HUES6 (cell line): ENCODE measurements at regions not wholly inside any gene's neighbourhood (a gene's known extent, or its start where the extent isn't known, plus 50 kb on each side); places are given as distances from the start of the nearest gene placed in this dataset.
"Not testable (repeated sequence)": the region's sequence is repeated elsewhere in the genome, so short reads cannot be mapped to it uniquely, and the experiment has no call there.

Source experiments
- H3K27ac ChIP-seq: 2 replicates; pipeline ENCODE4 v1.7.0; 2013; ENCODE audit warnings: low read depth, mild to moderate bottlenecking, low read length, inconsistent platforms
- H3K27me3 ChIP-seq: 2 replicates; pipeline ENCODE4 v1.6.1; 2013; ENCODE audit warnings: low read length; ENCODE audit not compliant: control insufficient read depth, insufficient read depth
- H3K36me3 ChIP-seq: 2 replicates; pipeline ENCODE4 v1.6.1; 2013; ENCODE audit warnings: low read length; ENCODE audit not compliant: control insufficient read depth, insufficient read depth
- H3K4me1 ChIP-seq: 2 replicates; pipeline ENCODE4 v1.6.1; 2013; ENCODE audit warnings: low read length; ENCODE audit not compliant: control insufficient read depth, insufficient read depth
- H3K4me3 ChIP-seq: 2 replicates; pipeline ENCODE4 v1.5.1; 2013; ENCODE audit warnings: low read depth, low read length
- H3K9ac ChIP-seq: one replicate; pipeline ENCODE4 v1.6.1; 2013; ENCODE audit warnings: mild to moderate bottlenecking, low read length
- H3K9me3 ChIP-seq: 2 replicates; pipeline ENCODE4 v1.6.1; 2013; ENCODE audit warnings: low read depth, low read length; ENCODE audit not compliant: control insufficient read depth, insufficient read depth

DNA sequence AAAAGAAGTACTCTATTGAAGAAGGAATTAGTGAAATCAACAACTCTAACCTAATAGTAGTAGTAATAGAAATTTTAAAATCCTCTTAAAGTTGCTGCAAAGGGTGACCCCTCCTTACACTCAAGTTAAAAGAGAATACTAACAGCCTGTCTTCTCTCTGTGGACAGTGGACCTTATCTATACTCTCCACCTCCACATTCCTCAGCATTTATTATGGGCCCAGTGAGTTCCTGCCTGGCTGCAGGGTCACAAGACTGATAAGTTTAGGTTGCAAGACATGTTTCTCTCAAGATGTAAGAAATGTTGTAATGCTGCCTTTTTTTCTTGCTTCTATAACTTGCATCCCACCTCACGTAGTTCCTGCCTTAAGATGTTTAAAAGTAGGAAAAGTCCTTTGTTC lies 880.6 kb downstream of the PDCD6IP start:
- H3K4me1 ChIP-seq, H3K4me3 ChIP-seq, H3K27me3 ChIP-seq, H3K36me3 ChIP-seq: not testable (repeated sequence)
- peak overlapping the region; percentile 28; the same call in 1 of the 2 replicates for H3K27ac ChIP-seq
- peaks cover 30% of the 10 kb centered on the region for H3K9me3 ChIP-seq
- H3K9ac ChIP-seq: peak overlapping the region; percentile 46

- Histone ChIP-seq H3K27me3 (no peaks in the 10 kb centered on the region), H3K9ac (no peak overlapping the region), H3K36me3 (no peaks in the 10 kb centered on the region)
Observed at GRCh38 chr3:34683851-34684250, 885.4 kb downstream of the PDCD6IP start.

DNA sequence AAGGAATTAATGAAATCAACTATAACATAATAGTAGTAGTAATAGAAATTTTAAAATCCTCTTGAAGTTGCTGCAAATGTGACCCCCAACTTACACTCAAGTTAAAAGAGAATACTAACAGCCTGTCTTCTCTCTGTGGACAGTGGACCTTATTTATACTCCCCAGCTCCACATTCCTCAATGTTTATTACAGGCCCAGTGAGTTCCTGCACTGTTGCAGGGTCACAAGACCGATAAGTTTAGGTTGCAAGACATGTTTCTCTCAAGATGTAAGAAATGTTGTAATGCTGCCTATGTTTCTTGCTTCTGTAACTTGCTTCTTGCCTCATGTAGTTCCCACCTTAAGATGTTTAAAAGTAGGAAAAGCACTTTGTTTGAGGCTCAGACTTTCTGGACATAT lies 888.1 kb downstream of the PDCD6IP start:
- Histone ChIP-seq H3K36me3 (no peaks in the 10 kb centered on the region), H3K9ac (no peak overlapping the region), H3K9me3 (peaks cover 4% of the 10 kb centered on the region; the same call in 1 of the 2 replicates), H3K4me1 (no peaks in the 10 kb centered on the region), H3K27me3 (no peaks in the 10 kb centered on the region), H3K27ac (no peak overlapping the region), H3K4me3 (no peak overlapping the region)

More at GRCh38 chr3:34683851-34684250, 885.4 kb downstream of the PDCD6IP start:
- H3K27ac ChIP-seq: no peak overlapping the region
- peaks cover 30% of the 10 kb centered on the region for H3K9me3 ChIP-seq
- H3K4me1 ChIP-seq: no peaks in the 10 kb centered on the region; the same call in 1 of the 2 replicates
- H3K4me3 ChIP-seq: no peak overlapping the region

GRCh38 chr3:34687671-34688070 lies 889.2 kb downstream of the PDCD6IP start:
- Histone ChIP-seq H3K27ac (no peak overlapping the region), H3K27me3 (no peaks in the 10 kb centered on the region), H3K9me3 (no peaks in the 10 kb centered on the region), H3K4me1 (no peaks in the 10 kb centered on the region), H3K4me3 (no peak overlapping the region), H3K9ac (no peak overlapping the region), H3K36me3 (no peaks in the 10 kb centered on the region)

- no peaks in the 10 kb centered on the region for H3K36me3 ChIP-seq
- H3K9me3 ChIP-seq: peaks cover 19% of the 10 kb centered on the region
- H3K27ac ChIP-seq: no peak overlapping the region
- H3K9ac ChIP-seq: no peak overlapping the region
- no peak overlapping the region for H3K4me3 ChIP-seq
- no peaks in the 10 kb centered on the region for H3K27me3 ChIP-seq
- H3K4me1 ChIP-seq: no peaks in the 10 kb centered on the region
Observed at GRCh38 chr3:34696831-34697230, 898.4 kb downstream of the PDCD6IP start.

DNA sequence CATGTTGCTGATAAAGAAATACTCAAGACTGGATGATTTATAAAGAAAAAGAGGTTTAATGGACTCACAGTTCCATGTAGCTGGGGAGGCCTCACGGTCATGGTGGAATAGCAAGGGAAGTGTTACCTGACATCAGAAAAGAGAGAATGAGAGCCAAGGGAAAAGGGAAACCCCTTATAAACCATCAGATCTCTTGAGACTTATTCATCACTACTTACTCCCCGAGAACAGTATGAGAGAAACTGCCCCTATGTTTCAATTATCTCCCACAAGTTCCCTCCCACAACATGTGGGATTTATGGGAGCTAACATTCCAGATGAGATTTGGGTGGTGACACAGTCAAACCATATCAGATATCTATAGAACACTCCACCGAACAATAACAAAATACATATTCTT lies 904.6 kb downstream of the PDCD6IP start:
- no peaks in the 10 kb centered on the region for H3K4me1 ChIP-seq
- H3K4me3 ChIP-seq: no peak overlapping the region

GRCh38 chr3:34724916-34725499 lies 914.3 kb upstream of the ARPP21 start:
- H3K27ac ChIP-seq: no peak overlapping the region
- no peaks in the 10 kb centered on the region for H3K36me3 ChIP-seq
- no peaks in the 10 kb centered on the region; the same call in 1 of the 2 replicates for H3K4me1 ChIP-seq
- H3K27me3 ChIP-seq: no peaks in the 10 kb centered on the region
- no peak overlapping the region for H3K9ac ChIP-seq
- no peaks in the 10 kb centered on the region for H3K9me3 ChIP-seq
- no peak overlapping the region for H3K4me3 ChIP-seq

More for the DNA sequence above, 904.6 kb downstream of the PDCD6IP start:
- Histone ChIP-seq H3K9ac (no peak overlapping the region), H3K27ac (no peak overlapping the region), H3K36me3 (no peaks in the 10 kb centered on the region), H3K27me3 (no peaks in the 10 kb centered on the region), H3K9me3 (peaks cover 35% of the 10 kb centered on the region)

DNA sequence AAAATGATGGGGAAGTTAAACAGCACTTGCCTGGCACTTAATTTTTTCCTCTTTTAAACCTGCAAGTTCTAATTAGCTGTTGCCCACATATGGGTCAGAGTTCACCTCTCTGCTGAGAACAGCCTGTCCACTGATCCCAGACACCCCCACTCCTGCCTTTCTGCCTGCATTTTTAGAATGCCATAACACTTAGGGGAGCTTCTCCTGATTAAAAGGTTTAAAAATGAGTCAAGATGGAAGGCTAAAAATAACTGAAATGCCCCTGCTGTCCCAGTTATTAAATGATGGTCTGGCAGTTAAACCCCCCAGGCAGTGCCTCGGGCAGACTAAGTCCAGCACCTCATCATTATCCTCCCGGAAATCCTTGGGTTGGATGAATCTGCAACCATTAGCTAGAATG lies 913.6 kb upstream of the ARPP21 start:
- no peaks in the 10 kb centered on the region for H3K36me3 ChIP-seq
- no peak overlapping the region for H3K9ac ChIP-seq
- H3K27me3 ChIP-seq: no peaks in the 10 kb centered on the region
- no peak overlapping the region for H3K27ac ChIP-seq
- H3K4me3 ChIP-seq: no peak overlapping the region
- no peaks in the 10 kb centered on the region; the same call in 1 of the 2 replicates for H3K4me1 ChIP-seq
- no peaks in the 10 kb centered on the region for H3K9me3 ChIP-seq

- Histone ChIP-seq H3K9ac (no peak overlapping the region), H3K27me3 (no peaks in the 10 kb centered on the region), H3K27ac (no peak overlapping the region), H3K4me1 (no peaks in the 10 kb centered on the region; the same call in 1 of the 2 replicates), H3K36me3 (no peaks in the 10 kb centered on the region), H3K4me3 (no peak overlapping the region), H3K9me3 (no peaks in the 10 kb centered on the region)
Observed at GRCh38 chr3:34727700-34728099, 911.6 kb upstream of the ARPP21 start.

- H3K9me3 ChIP-seq: peaks cover 2% of the 10 kb centered on the region
- no peaks in the 10 kb centered on the region for H3K4me1 ChIP-seq
- no peak overlapping the region for H3K9ac ChIP-seq
- no peak overlapping the region for H3K4me3 ChIP-seq
- no peaks in the 10 kb centered on the region for H3K27me3 ChIP-seq
- no peak overlapping the region for H3K27ac ChIP-seq
- no peaks in the 10 kb centered on the region for H3K36me3 ChIP-seq
Observed at GRCh38 chr3:34742151-34742550, 897.2 kb upstream of the ARPP21 start.

DNA sequence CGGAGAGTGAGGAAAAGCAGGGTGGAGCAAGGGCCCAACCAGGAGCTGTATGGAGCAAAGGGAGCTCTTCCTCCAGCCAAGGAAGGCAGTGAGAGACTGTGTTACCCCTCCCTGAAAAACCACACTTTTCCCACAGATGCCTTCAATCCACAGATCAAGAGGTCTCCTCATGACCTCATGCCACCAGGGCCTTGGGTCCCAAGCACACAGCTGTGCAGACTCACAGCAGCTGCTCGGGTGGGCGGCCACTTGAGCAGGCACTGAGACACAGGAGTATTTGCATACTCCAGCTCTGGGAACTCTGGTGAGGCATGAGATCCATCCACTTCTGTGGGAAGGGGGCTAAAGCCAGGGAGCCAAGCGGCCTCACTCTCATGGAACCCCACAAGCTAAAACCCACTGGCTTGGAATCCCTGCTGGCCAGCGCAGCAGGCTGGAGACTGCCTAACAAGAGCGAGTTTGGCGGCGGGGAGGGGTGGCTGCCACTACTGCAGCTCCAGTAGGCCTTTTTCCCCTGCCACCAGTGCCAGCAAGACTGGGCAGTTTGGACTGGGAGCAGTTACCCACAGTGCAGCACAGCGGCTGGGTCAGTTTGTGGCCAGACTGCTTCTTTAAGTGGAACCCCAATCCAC lies 880.6 kb upstream of the ARPP21 start:
- 0 out of 2 replicates have a peak, but pooled peaks cover 3% of the 10 kb centered on the region for H3K9me3 ChIP-seq
- no peak overlapping the region for H3K9ac ChIP-seq
- H3K36me3 ChIP-seq: no peaks in the 10 kb centered on the region
- H3K27me3 ChIP-seq: no peaks in the 10 kb centered on the region; the same call in 1 of the 2 replicates
- no peak overlapping the region for H3K4me3 ChIP-seq
- H3K27ac ChIP-seq: no peak overlapping the region
- H3K4me1 ChIP-seq: no peaks in the 10 kb centered on the region
